HCT116 (cell line): ENCODE measurements at regions not wholly inside any gene's neighbourhood (a gene's known extent, or its start where the extent isn't known, plus 50 kb on each side); places are given as distances from the start of the nearest gene placed in this dataset.

Experiments used
- ATAC-seq: fragments of 200-7000 bp; cut with Tn5 transposase; 2 replicates; pipeline ENCODE4 v1.9.1; 2020; ENCODE audit warnings: mild to moderate bottlenecking, moderate library complexity
- BruUV-seq: library from RNA; stranded (reverse); fragments of 400-500 nt; replicated peaks from 2 replicates; lab custom pipeline; 2021; lab: Mats Ljungman, UMichigan
- CTCF ChIA-PET: fragments of 300-600 bp; sonication (Branson Sonifier 250); formaldehyde crosslinking; loops from one replicate; lab custom pipeline; 2021; ENCODE audit warnings: antibody characterized with exemption; lab: Charles Lee
- POLR2A ChIA-PET: fragments of 300-600, 350-600 bp; sonication (Branson Sonifier 250); formaldehyde crosslinking; loops from one replicate; lab custom pipeline; 2021; ENCODE audit warnings: antibody characterized with exemption; lab: Charles Lee
- RAD21 ChIA-PET, 2 experiments: fragments of 300-600 bp; sonication (Branson Sonifier 250); formaldehyde crosslinking; loops; one replicate each; lab custom pipeline; 2023; ENCODE audit warnings: low total read pairs in 2 of 2; ENCODE audit not compliant: uncharacterized antibody in 2 of 2, unreplicated experiment in 2 of 2, low non-redundant PET in 1 of 2; lab: Charles Lee
- DNase-seq: peaks from one replicate; pipeline ENCODE4 v3.0.0-alpha.2; 2010; ENCODE audit warnings: low read depth, low spot score
- H2AFZ ChIP-seq: fragments of 200-600 bp; shearing (Covaris generic), sonication (generic); 2 replicates; pipeline ENCODE4 v1.6.1; 2017; ENCODE audit warnings: low read depth, mixed run types, mixed read lengths, antibody characterized with exemption, low read length; ENCODE audit not compliant: poor library complexity, severe bottlenecking
- H3K27ac ChIP-seq: 2 replicates; pipeline ENCODE4 v1.5.1; 2012; ENCODE audit warnings: low read depth, low read length
- H3K27me3 ChIP-seq: fragments of 200-600 bp; sonication (generic); 2 replicates; pipeline ENCODE4 v1.6.1; 2016; ENCODE audit warnings: mixed run types, low read length, mixed read lengths; ENCODE audit not compliant: insufficient read depth
- H3K36me3 ChIP-seq, 2 experiments: fragments of 200-500 bp in 1 of 2; fragments of 200-600 bp in 1 of 2; sonication (Bioruptor generic) in 1 of 2; sonication (generic) in 1 of 2; 2 replicates each; pipeline versions ENCODE4 v1.5.1 to v1.6.1; 2014 to 2016; ENCODE audit warnings: low read length in 2 of 2, inconsistent platforms in 1 of 2, mixed read lengths in 1 of 2, mixed run types in 1 of 2; ENCODE audit not compliant: insufficient read depth in 2 of 2, control insufficient read depth in 1 of 2
- H3K4me1 ChIP-seq, 2 experiments: fragments of 200-600 bp in 1 of 2; sonication (generic) in 1 of 2; 2 replicates each; pipeline versions ENCODE4 v1.5.1 to v1.6.1; 2012 to 2017; ENCODE audit warnings: low read length in 2 of 2, inconsistent platforms in 1 of 2, mild to moderate bottlenecking in 1 of 2, mixed read lengths in 1 of 2, mixed run types in 1 of 2, moderate library complexity in 1 of 2; ENCODE audit not compliant: insufficient read depth in 2 of 2, control insufficient read depth in 1 of 2
- H3K4me2 ChIP-seq: fragments of 200-600 bp; sonication (generic); 2 replicates; pipeline ENCODE4 v1.6.1; 2017; ENCODE audit warnings: mixed run types, low read length, mixed read lengths
- H3K4me3 ChIP-seq, 2 experiments: fragments of 200-600 bp in 1 of 2; sonication (generic) in 1 of 2; replicated peaks in 1 of 2; 2 replicates each; pipeline ENCODE4 v1.5.1; 2011 to 2016; ENCODE audit warnings: low read length in 2 of 2, control low read depth in 1 of 2, low read depth in 1 of 2, mild to moderate bottlenecking in 1 of 2, mixed read lengths in 1 of 2, mixed run types in 1 of 2
- H3K79me2 ChIP-seq: fragments of 200-600 bp; sonication (generic); 2 replicates; pipeline ENCODE4 v1.6.1; 2017; ENCODE audit warnings: mild to moderate bottlenecking, mixed run types, low read length, moderate library complexity, mixed read lengths; ENCODE audit not compliant: insufficient read depth
- H3K9ac ChIP-seq: fragments of 200-600 bp; sonication (generic); 2 replicates; pipeline ENCODE4 v1.6.1; 2016; ENCODE audit warnings: low read length, mixed read lengths
- H3K9me2 ChIP-seq: fragments of 200-600 bp; sonication (generic), shearing (Covaris generic); 2 replicates; pipeline ENCODE4 v1.6.1; 2017; ENCODE audit warnings: mixed run types, mild to moderate bottlenecking, moderate library complexity; ENCODE audit not compliant: insufficient read depth
- H3K9me3 ChIP-seq, 2 experiments: fragments of 200-500 bp in 1 of 2; fragments of 200-600 bp in 1 of 2; sonication (Bioruptor generic) in 1 of 2; sonication (generic) in 1 of 2; 2 replicates each; pipeline ENCODE4 v1.6.1; 2014 to 2017; ENCODE audit warnings: low read length in 2 of 2, mixed read lengths in 2 of 2, inconsistent platforms in 1 of 2, low read depth in 1 of 2, mild to moderate bottlenecking in 1 of 2, mixed run types in 1 of 2, moderate library complexity in 1 of 2; ENCODE audit not compliant: control insufficient read depth in 1 of 2, insufficient read depth in 1 of 2
- H4K20me1 ChIP-seq: fragments of 200-600 bp; sonication (generic), shearing (Covaris generic); 2 replicates; pipeline ENCODE4 v1.6.1; 2017; ENCODE audit warnings: mixed run types, mild to moderate bottlenecking, moderate library complexity; ENCODE audit not compliant: insufficient read depth
- ATF3 ChIP-seq: IDR thresholded peaks from 2 replicates; pipeline ENCODE4 v1.6.1; 2012
- CBX3 ChIP-seq: IDR thresholded peaks from 2 replicates; pipeline ENCODE4 v1.6.1; 2012; ENCODE audit warnings: low read depth
- CEBPB ChIP-seq: IDR thresholded peaks from 2 replicates; pipeline ENCODE4 v1.6.1; 2012; ENCODE audit warnings: low read depth
- CTCF ChIP-seq, 3 experiments: fragments of 200-600 bp in 1 of 3; sonication (generic) in 1 of 3; IDR thresholded peaks in 2 of 3; conservative IDR thresholded peaks in 1 of 3; 2 replicates each; pipeline ENCODE4 v1.5.1; 2012 to 2017; ENCODE audit warnings: low read depth in 2 of 3, low read length in 2 of 3, antibody characterized with exemption in 1 of 3, borderline replicate concordance in 1 of 3, control low read depth in 1 of 3, mild to moderate bottlenecking in 1 of 3, mixed read lengths in 1 of 3, mixed run types in 1 of 3, moderate library complexity in 1 of 3; ENCODE audit not compliant: insufficient read depth in 1 of 3
- EGR1 ChIP-seq: IDR thresholded peaks from 2 replicates; pipeline ENCODE4 v1.6.1; 2012; ENCODE audit warnings: low read depth
- ELF1 ChIP-seq: IDR thresholded peaks from 2 replicates; pipeline ENCODE4 v1.6.1; 2012; ENCODE audit warnings: low read depth, borderline replicate concordance
- EZH2 ChIP-seq: fragments of 200-600 bp; sonication (generic); IDR thresholded peaks from 2 replicates; pipeline ENCODE4 v1.6.1; 2017; ENCODE audit warnings: antibody characterized with exemption, mixed run types
- EZH2phosphoT487 ChIP-seq: fragments of 200-600 bp; IDR thresholded peaks from 2 replicates; pipeline ENCODE4 v1.6.1; 2018; ENCODE audit warnings: antibody characterized with exemption, borderline replicate concordance
- JUND ChIP-seq: IDR thresholded peaks from 2 replicates; pipeline ENCODE4 v1.6.1; 2012
- MAX ChIP-seq: IDR thresholded peaks from 2 replicates; pipeline ENCODE4 v1.6.1; 2012
- POLR2A ChIP-seq: IDR thresholded peaks from 2 replicates; pipeline ENCODE4 v1.7.0; 2011; ENCODE audit warnings: borderline replicate concordance; ENCODE audit not compliant: insufficient read depth, insufficient read length; ENCODE audit errors: extremely low read depth
- POLR2AphosphoS5 ChIP-seq: IDR thresholded peaks from 2 replicates; pipeline ENCODE4 v1.6.1; 2011; ENCODE audit warnings: mild to moderate bottlenecking, low read depth, low read length, moderate library complexity
- RAD21 ChIP-seq: IDR thresholded peaks from 2 replicates; pipeline ENCODE4 v1.6.1; 2012; ENCODE audit warnings: low read depth, mild to moderate bottlenecking
- SIN3A ChIP-seq: IDR thresholded peaks from 2 replicates; pipeline ENCODE4 v1.6.1; 2012; ENCODE audit warnings: low read depth
- SP1 ChIP-seq: IDR thresholded peaks from 2 replicates; pipeline ENCODE4 v1.6.1; 2012; ENCODE audit warnings: low read depth
- TCF7L2 ChIP-seq: IDR thresholded peaks from 2 replicates; pipeline ENCODE4 v1.7.0; 2011; ENCODE audit warnings: borderline replicate concordance, inconsistent platforms; ENCODE audit not compliant: insufficient read depth, insufficient read length; ENCODE audit errors: extremely low read depth
- ZBTB33 ChIP-seq: IDR thresholded peaks from 2 replicates; pipeline ENCODE4 v1.6.1; 2011; ENCODE audit warnings: mild to moderate bottlenecking, low read length, moderate library complexity; ENCODE audit not compliant: insufficient replicate concordance; ENCODE audit errors: extremely low read depth
- ZFX ChIP-seq: fragments of 450-650 bp; IDR thresholded peaks from 2 replicates; pipeline ENCODE4 v1.6.1; 2017
- ZNF274 ChIP-seq: fragments of 200-500 bp; sonication (Bioruptor generic); IDR thresholded peaks from 2 replicates; pipeline ENCODE4 v1.6.1; 2014; ENCODE audit warnings: mild to moderate bottlenecking, low read depth, low read length, inconsistent platforms
- intact Hi-C: fragments of 100-400 bp; cut with micrococcal nuclease; formaldehyde crosslinking; loops from 2 replicates; pipeline ENCODE4 v1.10.0; 2022

GRCh38 chr3:66163222-66163621, 57.6 kb upstream of the SLC25A26 start:
- Histone ChIP-seq H3K27me3 (peaks cover 14% of the 10 kb centered on the region), H3K27ac (no peak overlapping the region), H3K36me3 (no peaks in the 10 kb centered on the region), H3K9me2 (no peaks in the 10 kb centered on the region), H2AFZ (no peak overlapping the region), H3K79me2 (no peaks in the 10 kb centered on the region), H3K9ac (no peak overlapping the region), H3K9me3 (no peaks in the 10 kb centered on the region), H3K4me2 (no peak overlapping the region), H4K20me1 (no peaks in the 10 kb centered on the region), H3K4me1 (no peaks in the 10 kb centered on the region), H3K4me3 (no peak overlapping the region)
- ATAC-seq (no peak), DNase-seq (no peak)
- no peak for TF ChIP-seq ZFX
- TF ChIP-seq ZNF274: no peak
- no peak for TF ChIP-seq SIN3A
- RAD21 ChIA-PET: no interaction called here
- CTCF ChIA-PET: no interaction called here
- intact Hi-C loops: no loop called here
- BruUV-seq: no TSS peak
- POLR2A ChIA-PET: no interaction called here

GRCh38 chr3:66162766-66163165, 58.0 kb upstream of the SLC25A26 start:
- ATAC-seq: no peak
- Histone ChIP-seq H3K4me1 (no peaks in the 10 kb centered on the region), H3K4me3 (no peak overlapping the region), H4K20me1 (no peaks in the 10 kb centered on the region), H3K27me3 (peaks cover 14% of the 10 kb centered on the region), H3K79me2 (no peaks in the 10 kb centered on the region), H3K9me3 (no peaks in the 10 kb centered on the region), H2AFZ (no peak overlapping the region), H3K4me2 (no peak overlapping the region), H3K27ac (no peak overlapping the region), H3K36me3 (no peaks in the 10 kb centered on the region), H3K9ac (no peak overlapping the region), H3K9me2 (no peaks in the 10 kb centered on the region)
- CTCF ChIA-PET: no interaction called here
- intact Hi-C loops: no loop called here
- POLR2A ChIA-PET: no interaction called here
- no peak for DNase-seq
- RAD21 ChIA-PET: no interaction called here
- BruUV-seq: no TSS peak
- TF ChIP-seq CEBPB: no peak
- no peak for TF ChIP-seq ELF1
- no peak for TF ChIP-seq EGR1
- no peak for TF ChIP-seq TCF7L2
- no peak for TF ChIP-seq SP1
- no peak for TF ChIP-seq SIN3A
- TF ChIP-seq ATF3: no peak
- no peak for TF ChIP-seq ZFX
- TF ChIP-seq EZH2: no peak
- TF ChIP-seq POLR2AphosphoS5: no peak
- TF ChIP-seq RAD21: no peak
- no peak for TF ChIP-seq CTCF (IDR thresholded peaks at IDR 0.05 in 2 of 3, conservative IDR thresholded peaks at IDR 0.05 in 1 of 3; ENCODE audit: borderline replicate concordance in 1 of 3, insufficient read depth in 1 of 3, low read depth in 2 of 3, low read length in 2 of 3)
- TF ChIP-seq POLR2A: no peak
- no peak for TF ChIP-seq ZNF274
- no peak for TF ChIP-seq ZBTB33
- no peak for TF ChIP-seq MAX
- TF ChIP-seq EZH2phosphoT487: no peak
- TF ChIP-seq CBX3: no peak
- no peak for TF ChIP-seq JUND
